Keratinocyte (primary cell): ENCODE measurements at regions not wholly inside any gene's neighbourhood (a gene's known extent, or its start where the extent isn't known, plus 50 kb on each side); places are given as distances from the start of the nearest gene placed in this dataset.
"Not testable (repeated sequence)": the region's sequence is repeated elsewhere in the genome, so short reads cannot be mapped to it uniquely, and the experiment has no call there.

Experiments
- CTCF ChIP-seq, 3 experiments: IDR thresholded peaks in 1 of 3; conservative IDR thresholded peaks in 1 of 3; optimal IDR thresholded peaks in 1 of 3; 2 replicates in 2 of 3; 3 replicates in 1 of 3; pipeline versions ENCODE3 to v1.5.1; 2011; ENCODE audit warnings: low read length in 3 of 3, mild to moderate bottlenecking in 3 of 3, moderate library complexity in 2 of 3, control low read depth in 1 of 3, inconsistent platforms in 1 of 3; ENCODE audit not compliant: insufficient read depth in 2 of 3; ENCODE audit errors: extremely low read depth in 1 of 3
- EZH2 ChIP-seq: IDR thresholded peaks from one replicate; pipeline ENCODE4 v1.6.1; 2012; ENCODE audit warnings: inconsistent platforms, mild to moderate bottlenecking, low read length, moderate library complexity

- not testable (repeated sequence) for TF ChIP-seq CTCF (optimal IDR thresholded peaks at IDR 0.05 in 1 of 3, IDR thresholded peaks at IDR 0.05 in 1 of 3, conservative IDR thresholded peaks at IDR 0.05 in 1 of 3; ENCODE audit: extremely low read depth in 1 of 3, insufficient read depth in 2 of 3, low read length in 3 of 3); EZH2
Observed at GRCh38 chr4:79674906-79675305, 266.9 kb upstream of the GK2 start.
